Kidney glomerular epithelial cell (primary cell): ENCODE measurements at regions not wholly inside any gene's neighbourhood (a gene's known extent, or its start where the extent isn't known, plus 50 kb on each side); places are given as distances from the start of the nearest gene placed in this dataset.
"Not testable (repeated sequence)": the region's sequence is repeated elsewhere in the genome, so short reads cannot be mapped to it uniquely, and the experiment has no call there.

Experiments
- DNase-seq: peaks from one replicate; lab custom pipeline; 2025; lab: John Stamatoyannopoulos, UW

DNA sequence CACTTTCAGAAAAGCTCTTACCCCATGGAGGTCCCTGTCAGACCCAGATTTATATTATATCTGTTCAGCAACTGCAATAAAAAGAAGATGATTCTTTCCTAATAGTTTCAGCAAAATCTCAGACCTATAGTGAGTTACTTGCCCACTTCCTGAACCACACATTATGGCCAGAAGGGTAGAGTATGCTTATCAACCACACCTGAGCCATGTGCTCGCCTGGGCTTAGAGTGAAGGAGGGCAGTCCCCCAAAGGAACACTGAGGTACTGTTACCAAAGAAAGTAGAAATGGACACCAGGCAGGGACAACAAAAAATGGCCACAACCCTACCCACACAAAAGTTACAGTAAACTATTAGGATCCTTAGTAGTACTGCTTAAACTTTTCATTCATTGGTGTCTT lies 128.7 kb downstream of the ZNF608 start:
- no peak for DNase-seq

DNA sequence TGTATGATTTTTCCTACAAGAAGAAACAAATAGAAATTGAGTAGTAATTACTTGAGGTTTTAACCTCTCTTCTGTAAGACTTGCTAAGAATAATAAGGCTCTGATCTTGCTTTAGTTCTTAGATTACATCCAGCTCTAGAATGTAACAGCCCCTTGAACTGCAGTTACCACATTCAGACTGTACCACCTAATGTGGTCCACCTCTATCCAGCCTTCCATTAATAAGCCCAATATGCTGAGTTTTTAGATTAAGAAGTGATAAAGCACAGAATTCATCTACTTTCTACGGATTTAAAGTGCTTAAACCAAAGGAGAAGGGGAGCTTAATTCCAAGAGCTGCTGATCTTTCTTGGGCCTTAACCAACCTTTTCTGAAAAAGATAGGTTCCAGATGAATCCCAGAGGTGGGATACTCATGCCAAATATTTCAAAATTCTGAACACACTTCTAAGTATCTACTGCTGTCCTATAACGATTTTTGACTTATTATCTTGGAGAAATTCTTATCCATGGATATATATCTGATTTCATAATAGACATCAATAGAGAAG lies 131.5 kb downstream of the ZNF608 start:
- no peak for DNase-seq

DNA sequence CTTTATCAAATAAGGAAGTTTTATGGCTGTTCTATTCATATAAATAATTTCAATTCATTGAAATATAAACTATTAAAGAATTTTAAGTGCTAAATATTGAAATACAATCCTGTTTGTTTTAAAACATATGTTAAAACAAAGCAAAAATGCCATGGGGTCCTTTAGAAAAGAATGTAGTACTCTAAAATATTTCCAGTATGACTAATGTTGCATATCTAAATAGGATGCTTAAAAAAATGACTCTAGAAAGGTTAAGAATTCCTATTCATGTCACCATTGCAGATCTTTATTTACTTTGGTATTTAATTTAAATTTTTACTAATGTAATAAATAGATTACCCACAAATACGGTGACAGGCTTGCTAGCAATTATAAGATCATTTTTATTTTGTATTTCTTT lies 132.3 kb downstream of the ZNF608 start:
- DNase-seq = no peak

DNA sequence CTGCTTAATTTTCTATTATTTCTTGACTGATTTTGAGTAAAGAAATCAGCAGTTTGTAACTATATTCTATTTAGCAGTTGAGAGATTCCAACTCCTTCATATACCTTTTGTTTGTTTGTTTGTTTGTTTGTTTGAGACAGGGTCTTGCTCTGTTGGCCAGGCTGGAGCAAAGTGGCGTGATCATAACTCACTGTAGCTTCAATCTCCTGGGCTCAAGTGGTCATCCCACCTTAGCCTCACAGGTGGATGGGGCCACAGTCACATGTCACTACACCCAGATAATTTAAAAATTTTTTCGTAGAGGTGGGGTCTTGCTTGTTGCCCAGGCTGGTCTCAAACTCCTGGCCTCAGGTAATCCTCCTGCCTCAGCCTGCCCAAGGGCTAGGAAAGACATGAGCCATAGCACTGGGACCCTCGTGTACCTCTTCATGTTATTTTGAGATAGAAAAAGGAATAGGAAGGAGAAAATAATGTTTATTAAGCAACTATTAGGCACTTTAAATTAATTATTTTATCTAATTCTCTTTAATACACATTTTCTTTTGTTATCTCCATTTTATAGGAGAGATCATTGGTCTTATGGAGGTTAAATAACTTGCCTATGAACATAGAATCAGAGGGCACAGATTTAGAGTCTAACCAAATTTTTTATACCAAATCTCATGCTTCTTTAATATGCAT lies 133.0 kb downstream of the ZNF608 start:
- DNase-seq = no peak

DNA sequence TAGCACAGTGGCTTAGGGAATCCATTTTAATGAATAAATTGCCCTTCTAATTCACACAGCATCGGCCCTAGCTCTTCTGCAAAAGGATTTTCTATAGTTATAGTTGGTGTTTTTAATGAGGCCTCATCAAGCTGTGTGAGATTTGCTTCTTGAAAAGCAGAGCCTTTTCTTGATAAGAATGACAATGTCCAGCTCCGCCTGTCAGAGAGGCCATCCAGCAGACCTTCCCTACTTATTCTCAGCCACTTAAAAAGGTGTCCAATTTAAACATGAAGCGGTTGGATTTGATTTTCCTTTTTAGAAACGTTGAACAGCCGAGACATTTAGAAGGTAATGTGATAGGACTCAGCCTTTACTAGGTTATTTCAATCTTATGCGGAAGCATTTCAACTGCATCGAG lies 134.4 kb downstream of the ZNF608 start:
- no peak for DNase-seq

DNA sequence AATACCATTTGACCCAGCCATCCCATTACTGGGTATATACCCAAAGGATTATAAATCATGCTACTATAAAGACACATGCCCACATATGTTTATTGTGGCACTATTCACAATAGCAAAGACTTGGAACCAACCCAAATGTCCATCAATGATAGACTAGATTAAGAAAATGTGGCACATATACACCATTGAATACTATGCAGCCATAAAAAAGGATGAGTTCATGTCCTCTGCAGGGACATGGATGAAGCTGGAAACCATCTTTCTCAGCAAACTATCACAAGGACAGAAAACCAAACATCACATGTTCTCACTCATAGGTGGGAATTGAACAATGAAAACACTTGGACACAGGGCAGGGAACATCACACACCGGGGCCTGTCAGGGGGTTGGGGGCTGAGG lies 135.2 kb downstream of the ZNF608 start:
- not testable (repeated sequence) for DNase-seq

DNA sequence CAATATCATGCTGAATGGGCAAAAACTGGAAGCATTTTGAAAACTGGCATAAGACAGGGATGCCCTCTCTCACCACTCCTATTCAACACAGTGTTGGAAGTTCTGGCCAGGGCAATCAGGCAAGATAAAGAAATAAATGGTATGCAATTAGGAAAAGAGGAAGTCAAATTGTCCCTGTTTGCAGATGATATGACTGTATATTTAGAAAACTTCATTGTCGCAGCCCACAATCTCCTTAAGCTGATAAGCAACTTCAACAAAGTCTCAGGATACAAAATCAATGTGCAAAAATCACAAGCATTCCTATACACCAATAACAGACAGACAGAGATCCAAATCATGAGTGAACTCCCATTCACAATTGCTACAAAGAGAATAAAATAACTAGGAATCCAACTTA lies 136.8 kb downstream of the ZNF608 start:
- not testable (repeated sequence) for DNase-seq

DNA sequence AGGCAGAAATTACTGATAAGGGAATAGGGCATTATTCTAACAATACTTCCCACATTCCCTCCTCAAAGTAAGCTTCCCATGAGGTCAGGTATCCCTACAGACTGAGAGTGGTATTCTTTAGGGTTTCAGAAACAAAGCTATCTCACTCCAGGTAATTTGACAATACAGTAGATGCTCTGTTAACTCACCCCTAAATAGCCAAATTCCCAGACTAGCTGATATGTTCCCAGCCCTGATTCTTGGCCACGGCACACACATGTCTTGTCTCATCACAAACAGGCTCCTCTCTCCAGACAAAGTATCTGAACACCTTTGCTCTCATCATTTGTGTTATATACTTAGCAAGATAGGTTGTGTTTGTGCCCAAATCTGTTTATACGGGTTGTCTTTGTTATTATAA lies 139.9 kb downstream of the ZNF608 start:
- no peak for DNase-seq

DNA sequence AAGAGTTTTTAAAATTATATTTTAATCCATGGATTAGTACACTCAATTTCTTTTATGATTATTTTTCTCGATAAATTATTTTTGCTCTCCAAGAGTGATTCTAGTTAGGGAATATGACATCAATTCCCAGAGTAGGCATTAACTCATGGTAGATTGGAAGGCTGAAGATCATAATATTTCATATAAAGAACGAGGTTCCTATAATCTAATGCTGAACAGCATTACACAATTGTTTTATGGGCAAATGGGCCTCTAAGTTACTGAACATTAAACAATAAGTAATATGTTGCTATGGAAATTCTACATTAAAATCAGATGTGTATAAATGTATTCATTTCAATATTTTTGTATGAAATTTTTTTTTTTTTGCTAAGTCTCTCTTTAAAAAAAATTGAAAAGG lies 140.3 kb downstream of the ZNF608 start:
- no peak for DNase-seq

DNA sequence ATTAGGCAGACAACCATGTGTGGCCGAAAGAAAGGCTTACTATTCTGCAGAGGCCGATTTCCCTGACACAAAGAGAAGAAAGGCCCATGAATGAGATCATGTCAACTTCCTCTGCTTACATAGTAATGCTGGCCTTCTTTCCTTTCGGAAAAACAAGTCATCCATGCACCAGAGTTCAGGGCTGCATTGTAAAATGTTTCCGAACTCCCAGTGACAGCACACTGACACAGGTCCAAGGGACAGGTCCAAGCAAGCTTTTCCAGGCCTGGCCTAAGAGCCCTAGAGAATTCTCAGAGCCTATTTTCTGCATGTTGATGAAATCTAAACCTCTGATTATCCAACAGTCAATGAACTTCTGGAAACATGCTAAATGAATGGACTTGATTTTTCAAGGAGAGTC lies 140.9 kb downstream of the ZNF608 start:
- no peak for DNase-seq

DNA sequence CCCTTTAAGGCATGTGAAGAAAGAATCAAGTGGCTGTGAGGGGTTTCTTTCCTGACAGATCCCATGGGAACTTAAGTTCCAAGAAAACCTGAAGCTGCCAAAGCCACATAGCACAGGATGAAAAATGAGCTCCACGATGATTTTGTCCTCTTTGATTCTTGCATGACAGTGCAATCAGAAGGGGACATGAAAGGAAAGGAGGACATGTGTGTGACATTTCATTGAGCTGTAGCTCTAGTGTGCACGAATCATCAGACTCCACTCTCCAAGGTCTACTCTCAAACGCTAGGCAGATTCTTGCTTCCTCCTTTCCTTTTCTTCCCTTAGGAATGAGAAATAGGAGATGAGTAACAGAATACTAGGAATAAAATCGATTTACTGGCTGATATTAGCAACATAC lies 142.0 kb downstream of the ZNF608 start:
- DNase-seq = no peak

DNA sequence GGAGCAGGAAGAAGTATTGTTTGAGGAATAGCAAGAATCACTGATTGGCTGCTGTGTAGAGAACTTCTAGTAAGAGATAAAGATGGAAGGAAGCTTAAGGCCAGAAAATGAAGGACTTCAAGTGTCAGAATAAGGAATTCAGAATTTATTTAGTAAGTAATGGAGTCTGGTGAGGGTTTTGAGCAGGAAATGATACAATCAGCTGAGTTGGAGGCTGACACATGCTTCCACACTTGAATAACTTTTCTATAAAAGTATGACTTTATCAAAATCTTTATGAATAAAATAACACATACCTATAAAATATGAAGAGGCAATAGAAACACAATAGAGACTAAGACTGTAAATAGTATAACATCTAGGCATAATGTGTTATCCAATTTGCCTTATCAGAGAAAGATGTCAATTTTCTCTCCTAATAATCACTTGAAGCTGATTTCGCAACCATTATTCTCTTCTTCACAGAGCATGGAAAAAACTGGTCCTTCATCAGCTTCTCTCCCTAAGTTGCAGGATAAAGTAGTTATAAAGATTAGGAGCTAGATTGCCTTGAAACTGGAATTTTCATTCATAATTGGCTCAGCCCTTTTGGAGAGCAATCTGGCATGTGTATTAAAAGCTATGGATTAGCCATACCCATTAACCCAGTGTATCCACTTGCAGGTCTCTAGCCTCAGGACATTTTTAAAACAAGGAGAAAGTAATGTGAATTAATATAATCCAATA lies 143.4 kb downstream of the ZNF608 start:
- DNase-seq = peak; percentile 17

DNA sequence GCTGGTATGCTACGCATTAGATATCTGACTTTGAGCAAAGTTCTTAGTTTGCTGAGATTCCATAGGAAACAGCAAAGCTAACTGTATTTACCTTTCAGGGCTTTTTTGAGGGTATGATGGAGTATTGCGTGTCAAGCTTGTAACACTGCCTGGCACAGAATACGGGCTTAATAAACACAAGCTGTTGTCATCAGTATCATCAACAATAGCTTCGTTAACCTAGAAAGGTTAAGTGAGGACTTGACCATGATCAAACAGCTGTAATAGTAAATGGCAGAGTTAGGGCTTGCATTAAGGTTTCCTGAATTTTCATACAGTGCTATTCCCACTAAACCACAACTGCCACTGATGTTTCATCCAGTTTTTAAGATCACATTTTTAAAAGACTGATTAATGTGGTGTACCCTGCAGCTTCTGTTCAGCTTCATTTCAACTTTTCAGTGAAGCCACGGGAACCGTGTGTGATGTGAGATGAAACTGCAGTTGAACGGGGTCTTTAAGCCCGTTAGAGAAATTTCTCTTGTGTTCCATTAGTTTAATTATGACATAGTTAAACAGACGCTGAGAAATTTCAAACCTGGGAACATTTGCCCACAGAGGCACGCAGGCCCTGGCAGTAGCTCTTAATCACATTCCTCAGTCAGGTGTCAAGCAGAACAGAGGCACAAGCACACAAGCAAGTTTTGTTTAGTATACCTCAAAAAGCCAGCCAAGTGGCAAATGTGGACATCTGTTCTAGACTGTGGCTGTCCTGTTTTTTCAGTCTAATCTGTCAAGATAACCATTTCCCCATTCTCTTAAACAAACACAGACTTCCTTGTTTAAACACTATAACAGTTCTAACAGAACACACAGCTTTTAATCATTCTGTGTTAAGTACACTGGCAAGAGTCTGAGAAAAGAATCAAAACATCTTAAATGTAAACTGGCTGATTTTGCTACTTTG lies 147.1 kb downstream of the ZNF608 start:
- DNase-seq = peak; percentile 79

DNA sequence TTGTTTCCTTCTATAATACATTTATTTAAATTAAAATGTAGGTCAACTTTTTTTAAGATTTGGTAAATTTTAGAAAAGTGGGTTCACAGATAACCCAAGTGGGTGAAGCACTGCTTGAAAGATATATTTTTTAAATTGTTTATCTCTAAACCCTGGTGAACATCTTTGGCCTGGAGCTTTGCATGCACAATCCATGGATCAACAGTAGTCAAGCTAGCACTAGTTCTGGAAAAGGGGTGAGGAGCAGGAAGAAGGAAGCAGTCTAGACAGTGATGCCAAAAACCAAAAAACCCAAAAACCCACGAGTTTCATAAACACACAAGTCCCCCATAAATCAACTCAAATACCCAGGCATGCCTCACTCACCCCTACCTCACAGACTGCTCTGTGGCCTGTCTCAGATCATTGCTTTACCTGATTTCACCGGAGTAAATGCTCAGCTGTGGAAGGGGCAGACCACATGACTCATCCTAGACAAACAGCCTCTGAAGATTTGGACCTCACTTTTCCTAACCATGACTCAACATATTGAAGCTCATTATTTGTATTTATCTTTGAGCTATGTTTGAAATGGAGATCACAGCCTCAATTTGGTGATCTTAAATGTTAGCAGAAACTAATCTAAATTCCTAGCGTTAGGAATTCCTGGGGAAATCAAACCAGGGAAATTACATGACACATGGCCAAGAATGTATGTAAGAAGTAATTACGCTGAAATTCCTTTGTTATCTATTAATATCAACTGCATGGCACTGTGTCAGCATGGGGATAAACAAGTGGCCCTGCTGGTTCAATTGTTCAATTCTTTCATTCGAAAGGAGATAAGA lies 149.6 kb downstream of the ZNF608 start:
- DNase-seq = peak; percentile 97

DNA sequence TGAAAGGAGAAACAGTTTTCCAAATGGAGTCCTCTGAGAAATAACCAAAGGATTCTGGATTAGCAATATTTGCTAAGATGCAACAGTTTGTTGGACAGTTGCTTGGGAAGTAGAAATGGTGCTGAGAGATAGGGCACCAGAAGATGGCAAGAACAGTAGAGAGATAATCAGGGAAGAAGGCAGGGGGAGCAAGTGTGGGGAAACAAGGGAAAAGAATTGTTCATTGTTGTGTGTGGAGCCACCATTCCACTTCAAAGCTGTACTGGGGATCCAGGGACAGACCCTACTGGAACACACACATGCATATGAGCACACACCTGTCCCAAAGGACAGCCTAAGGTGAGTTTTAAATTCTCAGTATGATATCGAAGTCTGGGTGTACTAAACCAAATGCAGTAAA lies 152.5 kb downstream of the ZNF608 start:
- DNase-seq = no peak

DNA sequence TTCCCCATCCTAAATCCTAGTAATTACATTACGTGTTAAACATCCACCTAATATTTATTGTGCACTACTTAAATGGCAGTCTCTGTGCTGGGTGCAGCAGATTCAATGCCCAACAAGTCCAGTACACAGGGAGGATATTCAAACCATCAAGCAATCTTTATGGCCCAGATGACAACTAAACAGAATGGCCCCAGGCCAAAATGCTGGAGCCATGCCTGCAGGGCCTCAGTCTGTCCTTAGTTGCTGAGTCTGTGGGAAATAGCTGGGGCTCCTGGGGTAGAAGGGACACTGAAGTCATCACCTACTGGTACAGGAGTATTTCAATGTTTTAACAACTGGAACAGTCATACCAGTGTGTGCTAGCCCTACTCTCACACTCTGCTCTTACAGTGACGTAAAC lies 153.5 kb downstream of the ZNF608 start:
- no peak for DNase-seq

DNA sequence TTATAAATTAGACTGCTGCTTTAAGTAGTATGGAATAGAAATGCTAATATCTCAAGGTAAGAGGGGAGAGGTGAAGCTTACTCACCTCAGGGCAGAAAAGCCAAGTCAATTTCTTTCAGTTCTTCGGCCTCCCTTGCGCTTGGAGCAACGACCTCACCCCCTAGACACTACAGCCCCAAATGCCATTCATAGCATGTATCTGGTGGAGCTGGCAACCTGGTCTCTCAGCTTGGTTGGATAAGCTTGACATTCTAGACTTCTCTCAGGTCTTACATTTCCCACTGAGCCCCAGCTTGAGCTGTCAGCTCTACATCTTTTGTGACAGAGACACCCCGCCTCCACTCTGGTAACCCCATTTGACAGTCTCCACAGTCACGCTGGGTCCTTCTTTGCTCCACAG lies 154.9 kb downstream of the ZNF608 start:
- no peak for DNase-seq

DNA sequence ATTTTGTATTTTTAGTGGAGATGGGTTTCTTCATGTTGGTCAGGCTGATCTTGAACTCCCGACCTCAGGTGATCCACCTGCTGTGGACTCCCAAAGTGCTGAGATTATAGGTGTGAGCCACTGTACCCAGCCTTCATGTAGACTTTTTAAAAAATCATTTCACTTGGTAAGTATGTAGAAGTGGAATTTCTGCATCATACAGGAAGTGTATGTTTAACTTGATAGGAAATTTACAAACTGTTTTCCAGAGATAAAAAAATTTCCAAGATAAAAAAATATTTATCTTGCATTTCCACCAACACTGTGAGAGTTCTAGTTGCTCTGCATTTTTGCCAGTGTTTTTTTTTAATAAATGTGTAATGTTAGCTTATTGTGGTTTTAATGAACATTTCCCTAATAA lies 155.8 kb downstream of the ZNF608 start:
- DNase-seq = no peak

DNA sequence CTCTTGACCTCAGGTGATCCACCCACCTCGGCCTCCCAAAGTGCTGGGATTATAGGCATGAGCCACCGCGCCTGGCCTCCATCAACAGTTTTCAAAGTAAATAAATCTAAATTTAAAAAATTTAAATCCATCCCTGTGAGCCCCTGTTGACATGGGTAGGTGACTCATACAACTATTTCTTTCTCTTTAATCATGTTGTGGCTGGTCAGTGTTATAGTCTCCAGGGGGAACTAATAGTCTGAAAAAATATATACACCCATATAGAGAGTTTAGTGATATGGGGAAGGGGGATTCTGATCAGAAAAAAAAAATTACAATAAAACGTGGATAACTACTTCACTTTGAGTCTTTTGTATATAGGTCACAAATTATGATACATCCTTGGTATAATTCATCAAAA lies 159.2 kb downstream of the ZNF608 start:
- no peak for DNase-seq

DNA sequence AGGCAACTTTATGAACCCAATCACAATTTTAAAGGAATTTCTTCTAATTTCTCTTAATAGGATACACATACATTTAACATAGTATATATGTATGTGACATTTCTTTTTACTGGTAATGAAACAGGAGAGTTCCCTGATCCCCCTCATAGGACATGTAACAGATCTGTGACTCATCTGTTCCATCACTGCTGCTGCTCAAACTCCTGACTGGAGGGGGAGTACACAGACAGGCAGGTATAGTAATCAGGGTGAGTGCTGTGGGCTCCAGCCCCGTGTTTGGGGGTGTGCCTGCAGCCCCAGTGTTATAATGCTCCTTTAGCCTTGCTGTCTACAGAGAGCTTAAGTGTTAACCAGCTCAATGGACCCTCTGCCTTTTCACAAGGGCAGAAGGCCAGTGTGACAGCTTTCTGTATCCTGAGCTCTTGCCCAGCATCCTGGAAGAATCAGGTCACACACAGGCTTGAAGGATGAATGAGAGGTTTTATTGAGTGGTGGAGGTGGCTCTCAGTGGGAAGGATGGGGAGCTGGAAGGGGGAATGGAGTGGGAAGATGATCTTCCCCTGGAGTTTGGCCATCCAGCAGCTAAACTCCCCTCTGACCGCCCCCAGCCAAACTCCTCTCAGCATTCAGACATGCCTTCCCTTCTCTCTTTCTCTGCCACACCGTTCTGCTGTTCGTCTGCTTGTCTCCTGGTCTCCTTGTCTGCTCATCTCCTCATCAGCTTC lies 161.3 kb downstream of the ZNF608 start:
- DNase-seq = no peak
